Type B pancreatic cell (in vitro differentiated cells): ENCODE measurements at regions not wholly inside any gene's neighbourhood (a gene's known extent, or its start where the extent isn't known, plus 50 kb on each side); places are given as distances from the start of the nearest gene placed in this dataset.

Experiments used
- DNase-seq: peaks from one replicate; pipeline ENCODE4 v3.0.0; 2021; ENCODE audit warnings: mixed read lengths; ENCODE audit not compliant: unreplicated experiment; ENCODE audit errors: extremely low spot score
- H3K27ac Mint-ChIP-seq: 2 replicates; pipeline ENCODE4 v1.8.0; 2021; ENCODE audit warnings: mild to moderate bottlenecking, mixed read lengths
- H3K27me3 Mint-ChIP-seq: 2 replicates; pipeline ENCODE4 v1.8.0; 2021; ENCODE audit warnings: mixed read lengths
- H3K36me3 Mint-ChIP-seq: 2 replicates; pipeline ENCODE4 v1.8.0; 2021; ENCODE audit warnings: mixed read lengths
- H3K4me1 Mint-ChIP-seq: one replicate; pipeline ENCODE4 v1.8.0; 2021; ENCODE audit warnings: mixed read lengths; ENCODE audit not compliant: unreplicated experiment
- H3K4me3 Mint-ChIP-seq: 2 replicates; pipeline ENCODE4 v1.8.0; 2021; ENCODE audit warnings: mild to moderate bottlenecking, mixed read lengths
- H3K9me3 Mint-ChIP-seq: 2 replicates; pipeline ENCODE4 v1.8.0; 2021; ENCODE audit warnings: mixed read lengths
- CTCF ChIP-seq: fragments of 200-600 bp; sonication (generic); conservative IDR thresholded peaks from 2 replicates; pipeline ENCODE4 v1.5.0; 2021; ENCODE audit warnings: antibody characterized with exemption, mild to moderate bottlenecking

GRCh38 chr10:121302541-121303180 is 295.6 kb downstream of the FGFR2 start:
- Mint-ChIP-seq H3K27ac (no peak overlapping the region), H3K27me3 (peaks cover 5% of the 10 kb centered on the region), H3K9me3 (peaks cover 17% of the 10 kb centered on the region), H3K4me3 (no peak overlapping the region), H3K36me3 (no peaks in the 10 kb centered on the region), H3K4me1 (no peaks in the 10 kb centered on the region)
- DNase-seq = no peak
- no peak for TF ChIP-seq CTCF

- H3K9me3 Mint-ChIP-seq = peaks cover 17% of the 10 kb centered on the region
- H3K27me3 Mint-ChIP-seq = peaks cover 4% of the 10 kb centered on the region
- H3K27ac Mint-ChIP-seq = no peak overlapping the region
- H3K36me3 Mint-ChIP-seq = no peaks in the 10 kb centered on the region
- no peak overlapping the region for H3K4me3 Mint-ChIP-seq
- H3K4me1 Mint-ChIP-seq = no peaks in the 10 kb centered on the region
- DNase-seq = no peak
- TF ChIP-seq CTCF = no peak
These were observed 294.9 kb downstream of the FGFR2 start for GRCh38 chr10:121303287-121303890.

- H3K4me1 Mint-ChIP-seq = peaks cover 10% of the 10 kb centered on the region
- peaks cover 3% of the 10 kb centered on the region for H3K27me3 Mint-ChIP-seq
- peaks cover 6% of the 10 kb centered on the region for H3K36me3 Mint-ChIP-seq
These were observed 293.2 kb downstream of the FGFR2 start for GRCh38 chr10:121305066-121305465.

GRCh38 chr10:121306159-121306673 is 292.0 kb downstream of the FGFR2 start:
- Mint-ChIP-seq H3K9me3 (peaks cover 21% of the 10 kb centered on the region), H3K27me3 (peaks cover 3% of the 10 kb centered on the region), H3K36me3 (peaks cover 6% of the 10 kb centered on the region), H3K27ac (no peak overlapping the region), H3K4me3 (no peak overlapping the region), H3K4me1 (peaks cover 17% of the 10 kb centered on the region)
- DNase-seq = no peak
- TF ChIP-seq CTCF = no peak

More at GRCh38 chr10:121305066-121305465, 293.2 kb downstream of the FGFR2 start:
- peaks cover 21% of the 10 kb centered on the region for H3K9me3 Mint-ChIP-seq
- DNase-seq = no peak
- no peak overlapping the region for H3K4me3 Mint-ChIP-seq
- H3K27ac Mint-ChIP-seq = no peak overlapping the region
- no peak for TF ChIP-seq CTCF

- Mint-ChIP-seq H3K27me3 (peaks cover 3% of the 10 kb centered on the region), H3K36me3 (peaks cover 6% of the 10 kb centered on the region), H3K9me3 (peaks cover 21% of the 10 kb centered on the region), H3K4me1 (peaks cover 29% of the 10 kb centered on the region), H3K4me3 (no peak overlapping the region), H3K27ac (no peak overlapping the region)
- DNase-seq = no peak
- TF ChIP-seq CTCF = no peak
These were observed 290.7 kb downstream of the FGFR2 start for GRCh38 chr10:121307411-121307980.
